HG03103 (cell line): ENCODE measurements at regions not wholly inside any gene's neighbourhood (a gene's known extent, or its start where the extent isn't known, plus 50 kb on each side); places are given as distances from the start of the nearest gene placed in this dataset.
"Not testable (repeated sequence)": the region's sequence is repeated elsewhere in the genome, so short reads cannot be mapped to it uniquely, and the experiment has no call there.

Experiments
- ATAC-seq: cut with Tn5 transposase; IDR thresholded peaks from one replicate; pipeline ENCODE4 v1.9.1; 2021; ENCODE audit warnings: low read depth; ENCODE audit not compliant: unreplicated experiment

- no peak for ATAC-seq
Measured at GRCh38 chr1:81310250-81310649, 490.5 kb upstream of the ADGRL2 start.

- no peak for ATAC-seq
Measured at GRCh38 chr1:81308191-81308590, 492.5 kb upstream of the ADGRL2 start.

GRCh38 chr1:81307786-81308185 is 492.9 kb upstream of the ADGRL2 start:
- ATAC-seq, result no peak

GRCh38 chr1:81305997-81306452 is 494.7 kb upstream of the ADGRL2 start:
- ATAC-seq, result no peak

GRCh38 chr1:81304187-81304586 is 496.5 kb upstream of the ADGRL2 start:
- ATAC-seq, result no peak

- no peak for ATAC-seq
Measured at GRCh38 chr1:81299892-81300291, 500.8 kb upstream of the ADGRL2 start.

- ATAC-seq, result no peak
Measured at GRCh38 chr1:81298266-81298665, 502.5 kb upstream of the ADGRL2 start.

GRCh38 chr1:81296601-81297000 is 504.1 kb upstream of the ADGRL2 start:
- ATAC-seq, result no peak

GRCh38 chr1:81290326-81290725 is 510.4 kb upstream of the ADGRL2 start:
- no peak for ATAC-seq

GRCh38 chr1:81288689-81289088 is 512.0 kb upstream of the ADGRL2 start:
- no peak for ATAC-seq

- ATAC-seq, result no peak
Measured at GRCh38 chr1:81287411-81288080, 513.2 kb upstream of the ADGRL2 start.

- no peak for ATAC-seq
Measured at GRCh38 chr1:81270051-81270450, 530.7 kb upstream of the ADGRL2 start.

- ATAC-seq, result no peak
Measured at GRCh38 chr1:81264976-81265375, 535.8 kb upstream of the ADGRL2 start.

- no peak for ATAC-seq
Measured at GRCh38 chr1:81259625-81260411, 540.9 kb upstream of the ADGRL2 start.

- no peak for ATAC-seq
Measured at GRCh38 chr1:81254560-81254959, 546.2 kb upstream of the ADGRL2 start.

GRCh38 chr1:81254068-81254467 is 546.7 kb upstream of the ADGRL2 start:
- no peak for ATAC-seq

- no peak for ATAC-seq
Measured at GRCh38 chr1:81252471-81253151, 548.1 kb upstream of the ADGRL2 start.

GRCh38 chr1:81250825-81251224 is 549.9 kb upstream of the ADGRL2 start:
- ATAC-seq, result not testable (repeated sequence)

- ATAC-seq, result not testable (repeated sequence)
Measured at GRCh38 chr1:81245084-81245715, 555.5 kb upstream of the ADGRL2 start.

GRCh38 chr1:81244612-81245011 is 556.1 kb upstream of the ADGRL2 start:
- not testable (repeated sequence) for ATAC-seq

- no peak for ATAC-seq
Measured at GRCh38 chr1:81242103-81242502, 558.6 kb upstream of the ADGRL2 start.
